Tibial nerve (tissue), 4 donors: ENCODE measurements at regions not wholly inside any gene's neighbourhood (a gene's known extent, or its start where the extent isn't known, plus 50 kb on each side); places are given as distances from the start of the nearest gene placed in this dataset.

Experiments used
- EP300 ChIP-seq, 2 donors: sonication (generic); formaldehyde crosslinking; IDR thresholded peaks; one replicate each; pipeline ENCODE4 v1.6.1; 2017; ENCODE audit warnings: antibody characterized with exemption in 2 of 2, mild to moderate bottlenecking in 1 of 2
- POLR2A ChIP-seq, 2 donors: fragments of 450-650 bp; IDR thresholded peaks; one replicate each; pipeline ENCODE4 v1.6.1; 2017; ENCODE audit warnings: antibody characterized with exemption in 2 of 2, mild to moderate bottlenecking in 2 of 2, moderate library complexity in 2 of 2
- TF ChIP-seq, protein P1 (sequence below), 5 experiments: fragments of 200-600 bp in 3 of 5; fragments of 450-650 bp in 2 of 5; sonication (generic) in 3 of 5; IDR thresholded peaks; one replicate each; pipeline ENCODE4 v1.5.1; 2016 to 2019; ENCODE audit warnings: antibody characterized with exemption in 5 of 5, mild to moderate bottlenecking in 3 of 5, moderate library complexity in 2 of 5

DNA sequence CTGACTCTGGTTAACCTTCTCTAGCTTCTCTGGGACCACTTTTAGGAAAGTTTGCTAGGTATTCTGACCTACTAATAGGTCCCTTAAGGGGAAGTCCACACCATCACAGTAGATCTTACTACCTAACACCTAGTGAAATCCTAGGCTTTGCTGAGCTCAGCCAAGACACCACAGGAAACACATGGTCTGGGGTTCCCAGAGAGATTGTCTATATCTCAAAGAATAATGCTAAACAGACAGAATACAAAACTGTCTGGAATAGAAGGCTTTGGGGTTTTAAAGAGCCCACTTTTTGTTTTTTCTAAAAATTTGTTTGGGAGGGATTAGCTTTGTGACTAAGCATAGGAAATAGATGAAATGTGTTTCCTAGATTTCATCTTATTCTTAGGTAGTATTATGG is 395.1 kb downstream of the ARHGEF28 start:
- TF ChIP-seq, protein P1, sequence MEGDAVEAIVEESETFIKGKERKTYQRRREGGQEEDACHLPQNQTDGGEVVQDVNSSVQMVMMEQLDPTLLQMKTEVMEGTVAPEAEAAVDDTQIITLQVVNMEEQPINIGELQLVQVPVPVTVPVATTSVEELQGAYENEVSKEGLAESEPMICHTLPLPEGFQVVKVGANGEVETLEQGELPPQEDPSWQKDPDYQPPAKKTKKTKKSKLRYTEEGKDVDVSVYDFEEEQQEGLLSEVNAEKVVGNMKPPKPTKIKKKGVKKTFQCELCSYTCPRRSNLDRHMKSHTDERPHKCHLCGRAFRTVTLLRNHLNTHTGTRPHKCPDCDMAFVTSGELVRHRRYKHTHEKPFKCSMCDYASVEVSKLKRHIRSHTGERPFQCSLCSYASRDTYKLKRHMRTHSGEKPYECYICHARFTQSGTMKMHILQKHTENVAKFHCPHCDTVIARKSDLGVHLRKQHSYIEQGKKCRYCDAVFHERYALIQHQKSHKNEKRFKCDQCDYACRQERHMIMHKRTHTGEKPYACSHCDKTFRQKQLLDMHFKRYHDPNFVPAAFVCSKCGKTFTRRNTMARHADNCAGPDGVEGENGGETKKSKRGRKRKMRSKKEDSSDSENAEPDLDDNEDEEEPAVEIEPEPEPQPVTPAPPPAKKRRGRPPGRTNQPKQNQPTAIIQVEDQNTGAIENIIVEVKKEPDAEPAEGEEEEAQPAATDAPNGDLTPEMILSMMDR (IDR thresholded peaks at IDR 0.05) = no peak
- no peak for TF ChIP-seq POLR2A (IDR thresholded peaks at IDR 0.05)
- no peak for TF ChIP-seq EP300 (IDR thresholded peaks at IDR 0.05)
